GM19025 (cell line): ENCODE measurements at regions not wholly inside any gene's neighbourhood (a gene's known extent, or its start where the extent isn't known, plus 50 kb on each side); places are given as distances from the start of the nearest gene placed in this dataset.

ENCODE experiments used
- ATAC-seq: cut with Tn5 transposase; IDR thresholded peaks from one replicate; pipeline ENCODE4 v1.9.1; 2021; ENCODE audit warnings: mild to moderate bottlenecking, low read depth, moderate library complexity; ENCODE audit not compliant: unreplicated experiment

GRCh38 chr3:76500746-76501275, 539.1 kb upstream of the ROBO2 start:
- ATAC-seq, result no peak

GRCh38 chr3:76501315-76501714, 538.6 kb upstream of the ROBO2 start:
- ATAC-seq, result no peak

GRCh38 chr3:76502076-76502475, 537.8 kb upstream of the ROBO2 start:
- ATAC-seq, result no peak

- ATAC-seq, result no peak
Measured at GRCh38 chr3:76505202-76505845, 534.6 kb upstream of the ROBO2 start.

- no peak for ATAC-seq
Measured at GRCh38 chr3:76509179-76509830, 530.6 kb upstream of the ROBO2 start.

- ATAC-seq, result no peak
Measured at GRCh38 chr3:76514836-76515235, 525.1 kb upstream of the ROBO2 start.

- no peak for ATAC-seq
Measured at GRCh38 chr3:76523337-76523736, 516.6 kb upstream of the ROBO2 start.

GRCh38 chr3:76525726-76526125, 514.2 kb upstream of the ROBO2 start:
- ATAC-seq, result no peak

GRCh38 chr3:76527773-76528172, 512.1 kb upstream of the ROBO2 start:
- ATAC-seq, result no peak

GRCh38 chr3:76532158-76532822, 507.6 kb upstream of the ROBO2 start:
- no peak for ATAC-seq

- peak; percentile 41 for ATAC-seq
Measured at GRCh38 chr3:76533710-76534109, 506.2 kb upstream of the ROBO2 start.

- peak; percentile 68 for ATAC-seq
Measured at GRCh38 chr3:76537857-76538256, 502.0 kb upstream of the ROBO2 start.

GRCh38 chr3:76547674-76548073, 492.2 kb upstream of the ROBO2 start:
- ATAC-seq, result no peak

GRCh38 chr3:76550522-76551201, 489.2 kb upstream of the ROBO2 start:
- ATAC-seq, result no peak

GRCh38 chr3:76551739-76552138, 488.2 kb upstream of the ROBO2 start:
- no peak for ATAC-seq

- ATAC-seq, result no peak
Measured at GRCh38 chr3:76552653-76553052, 487.2 kb upstream of the ROBO2 start.

- no peak for ATAC-seq
Measured at GRCh38 chr3:76554707-76555106, 485.2 kb upstream of the ROBO2 start.

- no peak for ATAC-seq
Measured at GRCh38 chr3:76561494-76562236, 478.2 kb upstream of the ROBO2 start.

GRCh38 chr3:76565496-76566210, 474.2 kb upstream of the ROBO2 start:
- no peak for ATAC-seq

GRCh38 chr3:76566211-76566534, 473.7 kb upstream of the ROBO2 start:
- ATAC-seq, result no peak
